ENCODE measurements at regions not wholly inside any gene's neighbourhood (a gene's known extent, or its start where the extent isn't known, plus 50 kb on each side); places are given as distances from the start of the nearest gene placed in this dataset.

- TF ChIP-seq, protein P1, sequence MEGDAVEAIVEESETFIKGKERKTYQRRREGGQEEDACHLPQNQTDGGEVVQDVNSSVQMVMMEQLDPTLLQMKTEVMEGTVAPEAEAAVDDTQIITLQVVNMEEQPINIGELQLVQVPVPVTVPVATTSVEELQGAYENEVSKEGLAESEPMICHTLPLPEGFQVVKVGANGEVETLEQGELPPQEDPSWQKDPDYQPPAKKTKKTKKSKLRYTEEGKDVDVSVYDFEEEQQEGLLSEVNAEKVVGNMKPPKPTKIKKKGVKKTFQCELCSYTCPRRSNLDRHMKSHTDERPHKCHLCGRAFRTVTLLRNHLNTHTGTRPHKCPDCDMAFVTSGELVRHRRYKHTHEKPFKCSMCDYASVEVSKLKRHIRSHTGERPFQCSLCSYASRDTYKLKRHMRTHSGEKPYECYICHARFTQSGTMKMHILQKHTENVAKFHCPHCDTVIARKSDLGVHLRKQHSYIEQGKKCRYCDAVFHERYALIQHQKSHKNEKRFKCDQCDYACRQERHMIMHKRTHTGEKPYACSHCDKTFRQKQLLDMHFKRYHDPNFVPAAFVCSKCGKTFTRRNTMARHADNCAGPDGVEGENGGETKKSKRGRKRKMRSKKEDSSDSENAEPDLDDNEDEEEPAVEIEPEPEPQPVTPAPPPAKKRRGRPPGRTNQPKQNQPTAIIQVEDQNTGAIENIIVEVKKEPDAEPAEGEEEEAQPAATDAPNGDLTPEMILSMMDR (IDR thresholded peaks at IDR 0.05; ENCODE audit: borderline replicate concordance, extremely low read depth, low read length, poor library complexity, severe bottlenecking) = no peak
- TF ChIP-seq EZH2 (IDR thresholded peaks at IDR 0.05; ENCODE audit: borderline replicate concordance, low read depth, low read length, severe bottlenecking) = no peak
Measured at GRCh38 chr6:165844801-165845364, 181.8 kb upstream of the PDE10A start.

Measured in DND-41 (cell line).